ENCODE measurements at regions not wholly inside any gene's neighbourhood (a gene's known extent, or its start where the extent isn't known, plus 50 kb on each side); places are given as distances from the start of the nearest gene placed in this dataset.

DNA sequence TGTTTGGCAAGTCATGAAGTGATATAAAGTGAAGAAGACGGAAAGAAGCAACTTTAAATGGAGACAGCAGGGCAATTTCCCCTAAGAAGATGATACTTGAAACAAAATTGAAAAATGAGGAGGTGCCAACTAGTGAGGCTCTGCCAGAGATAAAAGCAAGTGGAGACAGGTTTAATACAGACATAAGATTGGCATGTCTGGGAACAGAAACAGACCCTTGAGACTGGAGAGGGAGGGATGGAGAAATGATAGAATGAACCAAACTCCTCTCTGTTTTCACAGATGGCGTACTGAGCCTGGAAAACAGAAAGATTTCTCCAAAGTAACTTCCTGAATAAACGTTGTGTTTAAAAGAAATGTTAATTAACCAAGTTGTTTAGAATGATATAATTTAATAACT lies 354.5 kb upstream of the ANO5 start:
- no peak for DNase-seq (ENCODE audit: low spot score)

DNA sequence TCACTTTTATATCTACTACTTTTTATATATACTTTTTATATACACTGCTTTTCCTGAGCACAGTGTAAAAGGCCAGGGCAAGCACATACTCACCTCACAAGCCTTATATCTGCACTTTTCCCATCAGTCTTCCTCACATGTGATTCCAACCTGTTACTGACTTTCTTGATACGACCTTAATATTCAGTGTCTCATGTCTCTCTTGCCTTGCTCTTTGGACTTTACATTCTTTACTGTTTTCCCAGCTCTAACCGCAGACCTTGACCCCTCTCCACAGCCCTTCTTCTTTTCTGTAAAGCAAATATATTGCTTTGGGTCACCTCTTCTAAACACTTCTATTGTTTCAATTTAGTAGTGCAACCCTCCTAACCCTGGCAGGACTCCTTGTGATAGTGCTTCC lies 353.1 kb upstream of the ANO5 start:
- no peak for DNase-seq (ENCODE audit: low spot score)

DNA sequence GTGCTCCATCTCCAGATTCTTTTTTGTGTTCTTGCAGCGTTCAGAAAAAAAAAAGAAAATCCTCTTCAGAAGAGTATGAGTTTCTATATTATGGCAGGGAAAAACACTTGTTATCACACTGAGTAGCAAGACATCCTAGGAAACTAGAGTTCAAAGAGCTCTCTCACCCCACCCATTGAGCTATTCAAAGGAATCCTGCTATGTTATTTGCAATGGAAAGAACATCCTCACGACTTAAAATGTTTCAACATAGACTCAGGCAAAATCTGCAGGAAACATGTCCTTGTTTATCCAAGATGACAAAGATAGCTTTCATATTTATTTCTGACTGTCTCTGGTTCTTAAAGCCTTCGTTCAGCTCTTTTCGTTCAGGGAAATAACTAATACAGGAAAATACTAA lies 331.6 kb upstream of the ANO5 start:
- no peak for DNase-seq (ENCODE audit: low spot score)

DNA sequence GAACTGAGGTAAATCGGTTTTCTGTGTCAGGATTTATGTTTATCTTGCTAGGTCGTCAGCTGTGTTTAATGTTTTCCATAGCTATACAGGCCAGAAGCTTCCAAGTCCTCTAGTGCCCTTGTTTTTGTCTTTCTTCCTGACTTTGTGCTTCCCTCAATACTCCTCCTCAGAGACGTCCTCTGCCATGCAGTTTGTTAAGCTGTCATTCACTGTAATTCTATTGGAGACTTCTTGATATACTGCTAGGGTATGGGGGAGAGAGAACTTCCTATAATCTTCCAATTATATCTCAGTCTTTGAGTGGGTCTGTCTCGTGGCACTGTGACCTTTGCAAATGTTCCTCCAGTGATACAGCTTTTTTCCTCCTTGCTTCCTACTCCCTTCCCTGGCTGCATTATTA lies 327.3 kb upstream of the ANO5 start:
- DNase-seq (ENCODE audit: low spot score) = no peak

DNA sequence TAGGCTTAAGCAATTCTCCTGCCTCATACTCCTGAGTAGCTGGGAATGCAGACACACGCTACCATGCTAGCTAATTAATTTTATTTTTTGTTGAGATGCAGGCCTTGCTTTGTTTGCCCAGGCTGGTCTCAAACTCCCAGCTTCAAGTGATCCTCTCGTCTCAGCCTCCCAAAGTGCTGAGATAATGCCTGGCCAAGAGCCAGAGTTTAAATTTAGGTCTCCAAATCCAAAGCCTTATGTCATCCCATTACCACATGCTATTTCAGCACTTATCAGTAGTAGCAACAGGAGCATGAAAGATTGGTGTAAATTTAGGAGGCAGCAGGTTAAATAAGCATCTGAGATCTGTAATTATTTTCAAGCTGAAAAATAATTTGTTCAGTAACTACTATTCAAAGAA lies 326.1 kb upstream of the ANO5 start:
- no peak for DNase-seq (ENCODE audit: low spot score)

DNA sequence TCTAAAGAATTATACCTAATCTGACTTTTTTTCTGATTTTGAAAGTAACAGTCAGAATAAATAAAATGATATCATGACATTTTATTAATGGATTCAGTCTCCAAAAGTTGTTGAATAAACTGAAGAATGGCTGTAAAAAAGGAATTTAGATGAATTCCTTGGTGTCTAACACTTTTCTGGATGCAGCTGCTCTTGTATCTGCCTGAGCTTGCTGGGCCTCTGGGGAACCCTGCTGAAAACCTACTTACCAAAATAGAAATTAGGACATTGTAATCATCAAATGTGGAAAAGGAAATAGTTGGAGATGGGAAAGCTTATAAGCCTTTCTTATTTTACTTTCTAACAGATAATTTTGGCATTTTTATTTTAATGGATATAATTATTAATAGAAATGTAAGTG lies 315.7 kb upstream of the ANO5 start:
- DNase-seq (ENCODE audit: low spot score) = no peak

DNA sequence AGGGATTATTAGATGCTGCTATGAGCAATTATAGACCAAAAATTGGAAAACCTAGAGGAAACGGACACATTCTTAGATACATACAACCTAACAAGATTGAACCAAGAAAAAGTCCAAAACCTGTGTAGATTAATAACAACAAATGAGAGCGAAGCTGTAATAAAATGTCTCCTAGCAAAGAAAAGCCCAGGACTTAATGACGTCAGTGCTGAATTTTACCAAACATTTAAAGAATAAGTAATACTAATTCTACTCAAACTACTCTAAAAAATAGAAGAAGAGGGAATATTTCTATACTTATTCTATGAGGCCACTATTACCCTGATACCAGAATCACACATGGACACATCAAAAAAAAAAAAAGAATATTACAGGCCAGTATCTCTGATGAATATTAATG lies 309.5 kb upstream of the ANO5 start:
- DNase-seq (ENCODE audit: low spot score) = no peak

DNA sequence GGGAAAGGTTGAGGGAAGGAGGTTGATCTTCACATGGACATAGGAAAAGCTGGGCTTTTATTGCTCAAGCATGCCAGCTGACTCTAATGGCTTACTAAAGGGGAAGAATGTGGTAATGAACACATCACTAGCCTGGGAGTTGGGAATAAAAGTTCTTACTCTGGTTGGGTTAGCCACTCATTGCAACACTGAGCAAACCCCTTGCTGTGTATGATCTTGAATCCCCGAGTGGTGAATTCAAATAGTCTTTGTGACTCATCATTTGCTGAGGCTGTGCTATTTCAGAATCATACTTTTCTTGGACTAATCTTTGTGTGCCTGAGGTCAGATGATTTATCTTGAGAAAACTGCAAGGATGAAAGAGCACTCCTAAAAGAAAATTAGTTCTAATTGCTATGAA lies 304.1 kb upstream of the ANO5 start:
- no peak for DNase-seq (ENCODE audit: low spot score)

DNA sequence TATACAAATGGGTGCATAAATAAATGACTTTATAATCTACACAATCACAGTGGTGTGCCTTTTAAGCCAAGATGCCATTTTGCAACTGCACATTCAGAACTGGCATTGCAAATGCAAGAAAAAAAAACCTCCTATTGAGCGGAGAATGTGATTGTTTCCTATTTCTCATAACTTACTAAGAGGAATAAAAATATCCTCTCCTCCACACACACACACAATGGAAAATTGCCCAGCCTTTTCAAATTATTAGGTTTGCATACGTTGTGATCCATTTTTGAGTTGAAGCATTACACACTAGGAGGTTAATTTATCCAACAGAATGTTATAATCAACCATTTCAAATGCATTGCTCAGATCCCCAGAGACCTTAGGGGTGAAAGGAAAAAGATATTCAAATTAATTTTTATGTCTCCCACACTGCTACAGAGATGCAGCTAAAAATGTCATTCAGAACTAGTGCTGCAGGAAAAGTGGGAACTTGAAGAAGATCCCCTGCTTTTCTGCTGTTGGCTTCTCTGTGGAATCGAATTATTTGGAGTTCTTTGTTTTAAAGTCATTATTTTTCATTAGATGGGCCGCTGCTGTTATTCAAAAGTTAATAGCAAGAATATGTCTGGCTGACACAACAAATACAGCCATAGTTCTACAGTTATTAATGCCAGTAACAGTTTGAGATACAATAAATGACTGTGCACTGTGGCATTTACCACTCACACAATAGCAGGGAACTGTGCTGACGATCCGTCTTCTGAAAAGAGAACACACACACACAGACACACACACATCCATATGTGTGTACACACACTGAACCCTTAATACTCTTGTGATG lies 299.9 kb upstream of the ANO5 start:
- no peak for DNase-seq (ENCODE audit: low spot score)

DNA sequence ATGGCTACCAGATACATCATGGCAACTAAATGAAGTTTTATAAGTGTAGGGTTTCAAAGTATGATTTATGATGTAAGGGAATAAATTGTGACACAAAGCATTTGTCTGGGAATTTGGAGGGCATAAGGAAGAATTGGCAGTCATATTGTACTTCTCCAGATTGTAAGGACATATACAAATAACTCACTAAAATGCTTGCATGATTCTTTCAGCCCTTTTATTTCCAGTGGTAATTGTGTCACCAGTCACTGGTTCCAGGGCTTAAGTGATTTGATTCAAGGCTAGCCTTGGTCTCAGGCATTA lies 299.4 kb upstream of the ANO5 start:
- no peak for DNase-seq (ENCODE audit: low spot score)

DNA sequence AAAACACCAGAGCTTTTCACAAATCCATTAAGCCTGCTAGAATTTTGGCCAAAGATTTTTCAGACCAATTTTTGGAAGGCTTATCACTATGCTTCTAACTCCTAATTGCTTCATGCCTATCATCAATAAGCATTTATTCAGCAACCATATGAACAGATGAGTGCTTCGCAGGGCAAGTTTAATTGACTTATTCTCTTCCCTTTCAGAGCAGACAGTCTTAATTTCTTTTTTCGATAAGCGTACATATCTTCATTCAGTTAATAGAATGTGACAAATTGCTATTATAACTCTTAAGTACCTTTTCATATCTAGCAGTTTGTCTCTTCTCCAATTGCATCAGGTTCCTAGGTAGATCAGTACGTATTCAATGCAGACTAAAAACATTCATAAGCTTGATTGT lies 298.4 kb upstream of the ANO5 start:
- DNase-seq (ENCODE audit: low spot score) = no peak

DNA sequence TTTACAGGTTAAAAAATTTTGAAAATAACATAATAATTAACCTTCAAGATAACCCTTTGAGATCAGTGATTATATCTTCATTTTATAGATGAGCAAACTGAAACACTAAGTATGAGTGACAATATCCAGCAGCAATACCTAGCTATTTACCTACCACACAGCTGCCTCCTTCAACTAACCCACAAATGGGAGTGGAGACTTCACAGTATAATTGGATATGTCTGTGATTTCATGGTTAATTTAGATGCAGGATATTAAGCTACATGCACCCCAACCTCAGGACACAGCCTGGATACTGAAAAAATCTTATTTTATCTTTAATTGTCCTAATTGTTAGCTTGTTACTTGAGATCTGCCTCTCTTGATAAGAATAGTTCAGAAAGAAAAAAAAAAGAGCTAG lies 297.2 kb upstream of the ANO5 start:
- DNase-seq (ENCODE audit: low spot score) = no peak

DNA sequence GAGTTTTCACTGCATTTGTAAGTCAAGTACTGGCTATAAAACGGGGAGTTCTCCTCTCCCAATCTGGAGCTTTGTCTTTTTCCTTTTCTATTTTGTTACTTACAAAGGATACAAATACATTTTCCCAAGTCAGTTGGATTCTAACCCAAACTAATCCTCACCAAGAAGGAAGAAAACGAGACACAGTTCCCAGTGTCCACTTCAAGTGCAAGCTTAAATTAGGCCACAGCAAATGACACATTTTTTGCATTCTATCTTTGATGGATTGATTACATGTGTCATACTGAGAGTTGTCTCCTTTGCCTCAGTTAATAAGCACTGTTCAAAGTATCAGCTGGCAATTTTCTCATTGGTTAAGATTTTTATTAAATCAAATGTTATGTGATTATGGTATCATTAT lies 296.7 kb upstream of the ANO5 start:
- no peak for DNase-seq (ENCODE audit: low spot score)

DNA sequence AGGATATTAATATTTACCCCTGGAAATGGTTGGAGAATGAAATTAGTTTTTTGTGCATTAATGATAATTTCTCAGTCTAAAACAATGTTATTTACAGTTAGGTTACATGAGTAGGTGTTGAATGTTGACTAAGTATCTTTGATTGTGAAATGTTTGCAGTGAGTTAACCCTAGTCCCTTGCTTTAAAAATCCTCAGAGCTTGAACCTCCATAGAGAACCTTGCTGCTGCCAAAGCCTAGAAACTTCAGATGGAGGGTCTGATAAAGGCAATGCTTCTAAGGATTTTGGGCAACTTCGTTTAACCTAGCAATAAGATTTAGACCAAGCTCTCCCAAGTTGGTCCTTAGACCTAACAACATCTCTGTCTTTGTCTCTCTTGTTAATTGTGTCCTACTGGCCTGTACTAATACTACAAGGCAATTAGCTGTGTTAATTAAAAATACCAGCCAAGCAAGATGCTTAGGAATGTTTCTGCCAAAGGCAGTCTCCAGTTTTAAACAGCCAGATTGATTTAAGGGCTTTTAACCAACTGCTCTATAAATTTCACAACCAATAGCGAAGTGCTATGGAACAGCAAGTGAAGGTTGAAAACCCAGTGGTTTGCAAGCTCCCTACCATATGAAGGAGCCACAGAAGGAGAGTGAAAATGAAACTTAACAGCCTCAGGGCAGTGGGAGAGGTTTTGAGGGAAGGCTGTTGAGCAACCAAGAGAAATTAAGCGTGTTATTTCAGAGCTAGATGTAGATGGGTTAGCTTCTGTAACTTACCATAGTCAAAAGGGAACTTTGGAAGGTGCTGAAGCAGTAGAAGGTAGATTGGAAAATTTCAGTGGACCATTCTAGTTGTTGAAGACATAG lies 295.9 kb upstream of the ANO5 start:
- DNase-seq (ENCODE audit: low spot score) = no peak

DNA sequence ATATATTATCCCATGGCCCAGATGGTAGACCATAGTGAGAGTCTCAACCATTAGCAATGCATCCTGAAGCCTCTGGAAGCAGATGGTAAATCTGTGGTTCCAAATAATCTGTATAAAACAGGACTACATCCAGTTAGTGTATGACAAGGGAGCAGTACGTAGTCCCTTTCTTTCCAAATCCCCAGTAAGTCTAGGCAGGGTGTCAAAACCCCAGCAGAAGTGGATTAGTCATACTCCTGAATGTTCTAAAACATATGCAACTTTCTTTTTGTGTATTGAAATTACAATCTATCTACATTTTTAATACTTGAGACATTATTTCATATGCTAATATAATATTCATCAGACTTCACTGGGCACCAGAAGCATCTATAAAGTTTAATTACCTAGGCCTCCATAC lies 295.1 kb upstream of the ANO5 start:
- no peak for DNase-seq (ENCODE audit: low spot score)

DNA sequence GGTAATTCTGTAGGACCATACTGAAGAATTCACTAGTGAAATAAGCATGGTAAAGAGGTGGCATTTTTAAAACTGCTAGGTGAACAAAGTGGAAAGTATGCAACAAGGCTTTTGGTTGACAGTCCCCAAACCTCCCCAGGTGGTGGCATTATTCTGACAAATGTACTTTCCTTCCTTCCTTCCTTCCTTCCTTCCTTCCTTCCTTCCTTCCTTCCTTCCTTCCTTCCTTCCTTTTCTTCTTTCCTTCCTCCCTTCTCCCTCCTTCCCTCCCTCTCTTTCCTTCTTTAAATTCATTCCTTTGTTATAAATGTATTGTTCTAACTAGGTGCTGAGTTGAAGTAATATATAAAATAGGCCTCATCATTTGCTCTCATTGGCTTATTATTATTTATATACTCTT lies 284.7 kb upstream of the ANO5 start:
- DNase-seq (ENCODE audit: low spot score) = no peak

DNA sequence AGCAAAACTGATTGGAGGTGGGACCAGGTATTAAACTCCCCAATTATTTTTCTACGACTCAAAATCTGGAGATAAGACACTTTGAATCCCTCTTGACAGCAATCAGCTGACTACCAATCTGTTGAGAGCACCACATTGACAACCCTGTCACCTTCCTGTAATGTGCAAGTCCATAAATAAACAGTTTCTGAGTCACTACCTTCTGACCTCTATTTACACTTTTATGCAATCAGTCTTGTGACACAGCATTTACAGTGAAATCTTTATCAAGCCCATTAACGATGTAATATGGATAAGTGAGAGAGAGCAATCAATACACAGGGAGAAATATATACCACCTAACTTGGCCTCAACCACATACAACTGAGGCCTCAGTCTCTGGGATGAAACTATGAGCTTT lies 283.7 kb upstream of the ANO5 start:
- no peak for DNase-seq (ENCODE audit: low spot score)

DNA sequence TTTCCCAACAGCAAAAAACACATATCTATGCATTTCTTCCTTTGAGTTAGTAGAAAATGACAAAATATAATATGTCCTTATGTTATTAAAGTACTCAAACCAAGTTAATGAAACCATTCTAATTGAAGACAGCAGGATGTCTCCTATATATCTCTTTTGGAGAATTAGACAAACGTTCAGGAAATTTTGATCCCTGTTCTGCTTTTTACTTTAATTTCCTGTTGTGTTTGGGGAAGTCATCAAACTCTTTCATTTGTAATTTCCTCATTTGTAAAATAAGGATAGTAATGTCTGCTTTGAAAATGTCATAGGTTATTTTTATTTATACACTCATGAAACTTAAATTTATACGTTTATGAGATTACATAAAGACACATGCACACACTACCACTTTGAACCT lies 281.8 kb upstream of the ANO5 start:
- DNase-seq (ENCODE audit: low spot score) = no peak

DNA sequence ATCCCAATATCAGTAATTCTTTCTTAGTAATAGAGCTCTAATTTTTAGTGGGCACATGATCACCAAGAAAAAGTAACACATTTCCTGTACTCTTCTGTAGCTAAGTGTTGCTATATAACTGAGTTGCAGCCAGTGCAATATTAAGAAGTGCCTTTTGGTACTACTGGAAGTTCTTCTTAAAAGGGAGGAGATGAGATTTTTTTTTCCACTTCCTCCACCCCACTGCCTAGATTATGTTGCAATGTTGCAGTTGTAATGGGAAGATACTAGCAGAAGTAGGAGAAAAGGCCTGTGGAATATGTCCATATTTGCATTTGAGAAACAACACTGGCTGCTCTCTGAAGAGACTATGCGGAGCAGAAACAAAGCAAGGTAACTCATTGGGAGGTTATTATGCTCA lies 280.6 kb upstream of the ANO5 start:
- DNase-seq (ENCODE audit: low spot score) = no peak

DNA sequence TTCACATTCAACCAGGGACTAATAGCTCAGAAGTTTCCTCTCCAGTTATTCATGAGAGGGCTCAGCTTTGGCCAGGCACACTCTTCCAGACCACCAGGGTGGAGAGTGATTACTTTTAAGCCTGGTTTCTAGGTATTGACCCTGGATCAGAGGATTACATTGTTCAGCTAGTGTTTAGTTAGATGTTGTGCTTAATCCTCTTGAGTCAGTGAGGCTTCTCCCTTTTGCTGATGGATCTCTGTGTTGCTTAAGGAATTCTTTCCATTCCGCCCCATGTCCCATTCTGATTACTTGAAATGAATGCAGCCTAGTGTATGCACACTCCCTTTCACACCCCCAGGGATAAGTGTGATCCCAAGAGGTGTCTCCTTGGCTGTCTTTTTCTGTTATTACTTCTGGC lies 271.7 kb upstream of the ANO5 start:
- DNase-seq (ENCODE audit: low spot score) = no peak

DNA sequence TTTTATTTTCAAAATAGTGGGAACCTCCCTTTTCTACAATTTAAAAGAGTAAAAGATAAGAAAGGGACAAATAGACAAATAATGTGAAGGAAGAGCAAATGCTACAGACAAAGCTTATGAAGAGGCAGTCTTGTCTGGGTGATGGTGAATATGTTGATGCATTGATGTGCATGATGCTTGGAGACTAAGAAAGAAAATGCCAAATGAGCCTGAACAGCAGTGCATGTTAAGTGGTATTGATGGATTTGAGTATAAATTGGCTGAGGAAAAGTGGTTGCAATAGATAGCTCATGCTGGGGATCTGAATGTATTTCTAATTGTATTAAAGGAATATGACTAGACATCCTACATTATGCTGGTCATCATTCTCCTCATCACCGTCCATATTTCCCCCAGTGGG lies 268.6 kb upstream of the ANO5 start:
- DNase-seq (ENCODE audit: low spot score) = no peak

DNA sequence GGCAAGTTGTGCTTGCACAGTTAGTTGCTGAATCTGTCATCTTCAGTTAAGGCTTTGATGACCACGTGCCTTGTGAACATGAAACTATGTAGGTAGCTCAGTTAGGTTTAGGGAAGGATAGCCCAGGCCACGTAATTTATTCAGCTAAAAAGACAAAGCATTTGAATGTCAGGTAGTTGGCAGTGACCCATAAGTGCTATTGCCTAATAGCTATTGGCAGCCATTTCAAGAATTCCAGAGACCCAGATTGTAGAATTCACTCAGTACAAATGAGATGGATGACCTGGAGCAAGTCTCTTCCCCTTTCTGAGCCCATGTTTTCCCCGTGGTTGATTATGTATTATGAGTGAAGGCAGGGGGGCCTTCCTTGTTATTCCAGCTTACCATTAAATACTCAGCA lies 265.3 kb upstream of the ANO5 start:
- DNase-seq (ENCODE audit: low spot score) = no peak

DNA sequence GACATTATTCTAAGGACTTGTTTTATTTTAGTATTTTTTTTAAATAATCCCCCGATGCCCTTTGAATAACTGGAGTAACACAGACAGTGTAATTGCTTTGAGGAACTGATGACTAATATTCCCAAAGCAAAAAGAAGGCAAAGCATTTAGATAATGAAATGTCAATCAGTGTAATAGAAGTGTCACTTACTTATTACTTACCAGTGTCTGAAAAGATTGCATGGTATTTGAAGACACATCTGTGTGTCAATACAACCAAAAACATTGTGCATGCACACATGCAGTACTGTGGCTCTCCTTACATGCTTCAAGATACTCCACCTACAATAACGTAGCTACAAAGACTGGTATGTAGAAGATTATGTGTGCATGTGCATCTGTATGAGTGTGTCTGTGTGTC lies 264.0 kb upstream of the ANO5 start:
- no peak for DNase-seq (ENCODE audit: low spot score)

DNA sequence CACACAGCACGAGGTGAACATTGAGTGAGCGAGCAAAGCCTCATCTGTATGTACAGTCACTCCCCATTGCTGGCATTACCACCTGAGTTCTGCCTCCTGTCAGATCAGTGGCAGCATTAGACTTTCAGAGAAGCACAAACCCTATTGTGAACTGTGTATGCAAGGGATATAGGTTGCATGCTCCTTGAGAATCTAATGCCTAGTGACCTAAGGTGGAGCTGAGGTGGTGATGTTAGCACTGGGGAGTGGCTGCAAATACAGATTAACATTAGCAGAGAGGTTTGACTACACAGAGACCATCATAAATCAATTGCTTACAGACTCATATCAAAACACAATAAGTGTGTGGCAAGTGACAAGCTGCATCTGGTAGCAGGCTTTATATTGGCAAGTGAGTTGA lies 262.5 kb upstream of the ANO5 start:
- DNase-seq (ENCODE audit: low spot score) = no peak
